GM19351 (cell line): ENCODE measurements at regions not wholly inside any gene's neighbourhood (a gene's known extent, or its start where the extent isn't known, plus 50 kb on each side); places are given as distances from the start of the nearest gene placed in this dataset.

Source experiments
- ATAC-seq: cut with Tn5 transposase; IDR thresholded peaks from one replicate; pipeline ENCODE4 v1.9.1; 2021; ENCODE audit warnings: mild to moderate bottlenecking, moderate library complexity; ENCODE audit not compliant: unreplicated experiment

DNA sequence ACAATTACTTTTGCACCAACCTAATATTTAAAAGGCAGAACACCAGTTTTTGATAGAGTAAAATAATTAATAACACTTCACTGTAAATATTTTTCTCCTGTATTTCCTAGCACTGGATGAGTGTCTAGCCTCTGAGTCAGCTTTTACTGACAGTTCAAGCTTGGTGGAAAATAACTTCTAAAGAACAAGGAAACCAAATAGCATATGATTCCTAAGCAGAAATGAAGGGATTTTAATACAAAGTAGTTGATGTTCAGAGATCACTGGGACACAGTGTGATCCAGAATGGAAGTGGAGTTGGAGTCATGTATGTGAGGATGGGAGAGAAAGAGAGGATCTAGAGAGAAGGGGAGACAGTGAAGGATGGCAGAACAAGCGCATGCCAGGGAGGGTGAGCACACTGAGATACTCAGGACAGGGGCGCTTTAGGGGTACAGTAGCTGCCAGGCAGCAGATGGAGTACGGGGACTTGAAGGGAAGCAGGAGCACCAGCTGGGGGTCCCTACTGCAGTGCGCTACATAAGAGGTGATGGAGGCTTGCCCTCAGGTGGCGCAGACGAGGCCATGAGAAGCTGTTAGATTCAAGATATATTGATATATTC is 117.9 kb upstream of the KLF6 start:
- ATAC-seq, result peak; percentile 8

DNA sequence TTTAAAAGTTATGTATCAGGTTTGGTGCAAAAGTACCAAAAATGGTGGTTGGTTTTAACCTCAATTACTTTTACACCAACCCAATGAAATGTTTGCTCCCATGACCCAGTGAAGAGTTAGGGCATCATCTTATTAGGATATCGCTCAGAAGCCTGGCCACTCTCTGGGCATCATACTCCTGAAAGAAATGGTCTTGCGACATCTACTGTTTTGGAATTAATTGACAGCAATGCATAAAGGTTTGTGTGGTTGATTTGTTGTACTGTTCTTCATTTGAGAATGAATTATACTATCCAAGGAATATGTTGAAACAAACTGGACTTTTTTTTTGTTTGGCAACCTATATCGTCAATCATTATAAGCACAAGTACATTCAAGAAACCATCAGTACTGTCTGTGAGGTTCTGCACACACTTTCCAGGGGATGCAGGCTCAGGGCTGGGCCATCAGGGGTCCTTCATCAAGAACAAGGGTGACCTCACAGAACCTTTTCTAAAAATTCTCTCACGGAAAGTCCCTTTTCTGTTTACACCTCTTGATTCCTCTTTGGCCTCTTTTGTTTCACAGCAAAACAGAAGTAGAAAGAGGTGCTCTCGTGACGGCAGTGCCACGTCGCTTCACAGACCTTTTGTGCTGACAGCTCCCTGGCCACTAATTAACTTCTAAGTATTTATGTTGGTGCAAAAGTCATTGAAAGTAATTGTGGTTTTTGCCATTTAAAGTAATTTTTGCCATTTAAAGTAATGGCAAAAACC is 117.2 kb upstream of the KLF6 start:
- peak; percentile 94 for ATAC-seq

DNA sequence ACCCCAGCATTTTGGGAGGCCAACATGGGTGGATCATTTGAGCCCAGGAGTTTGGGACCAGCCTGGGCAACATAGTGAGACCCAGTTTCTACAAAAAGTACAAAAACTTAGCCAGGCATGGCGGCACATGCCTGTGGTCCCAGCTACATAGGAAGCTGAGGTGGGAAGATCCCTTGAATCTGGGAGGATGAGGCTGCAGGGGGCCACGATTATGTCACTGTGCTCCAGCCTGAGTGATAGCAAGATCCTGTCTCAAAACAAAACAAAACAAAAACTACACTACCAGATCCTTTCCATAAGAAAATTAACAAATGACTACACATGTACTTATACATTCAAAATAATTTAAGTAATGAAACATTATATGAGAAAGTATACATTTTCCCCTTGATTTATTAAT is 116.4 kb upstream of the KLF6 start:
- ATAC-seq, result no peak

DNA sequence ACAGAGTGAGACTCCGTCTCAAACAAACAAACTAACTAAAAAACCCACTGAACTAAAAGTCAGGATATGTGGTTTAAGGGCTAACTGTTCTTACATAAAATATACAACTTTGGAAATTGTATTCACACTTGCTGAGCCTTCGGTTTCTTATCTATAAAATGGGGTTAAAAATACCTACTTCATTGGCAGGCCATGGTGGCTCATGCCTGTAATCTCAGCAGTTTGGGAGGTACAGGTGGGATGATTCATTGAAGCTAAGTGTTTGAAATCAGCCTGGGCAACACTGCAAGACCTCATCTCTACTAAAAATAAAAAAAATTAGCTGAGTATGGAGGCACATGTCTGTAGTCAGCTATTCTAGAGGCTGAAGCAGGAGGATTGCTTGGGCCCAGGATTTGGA is 115.4 kb upstream of the KLF6 start:
- ATAC-seq, result no peak

DNA sequence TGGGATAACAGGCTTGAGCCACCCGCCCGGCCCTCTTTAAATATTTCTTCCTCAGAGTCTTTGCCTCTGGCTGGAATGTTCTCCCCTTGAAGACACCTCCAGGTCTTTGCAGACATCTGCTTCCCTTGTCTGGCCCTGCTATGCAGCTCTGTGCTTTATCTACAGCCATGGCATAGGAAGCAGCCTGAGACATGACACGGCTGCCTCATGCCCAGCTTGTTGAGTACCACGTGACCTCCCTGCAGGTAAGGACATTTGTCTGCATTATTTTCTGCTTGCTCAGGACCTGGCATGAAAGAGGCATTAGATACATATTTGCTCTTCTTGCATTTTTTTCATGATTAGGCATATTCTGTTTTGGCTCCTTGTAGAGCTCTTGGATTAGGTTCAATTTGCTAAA is 113.8 kb upstream of the KLF6 start:
- ATAC-seq, result no peak

DNA sequence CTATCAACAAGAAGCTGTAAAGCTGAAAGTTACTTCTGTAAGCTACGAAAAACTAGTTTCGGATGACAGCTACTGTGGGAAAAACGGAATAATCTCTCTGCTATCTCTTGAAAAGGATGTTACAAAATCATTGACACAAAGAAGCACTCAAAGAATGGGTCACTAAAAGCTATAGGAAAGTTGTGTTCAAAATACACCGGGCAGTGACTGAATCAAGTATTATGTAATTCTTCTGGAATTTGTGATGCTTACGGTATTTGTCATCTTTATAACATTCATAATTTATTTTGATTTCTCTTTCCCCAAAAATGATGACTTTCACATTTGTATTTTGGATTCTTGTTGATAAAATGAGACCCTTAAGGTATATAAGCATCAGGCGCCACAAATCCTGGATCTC is 112.1 kb upstream of the KLF6 start:
- no peak for ATAC-seq

DNA sequence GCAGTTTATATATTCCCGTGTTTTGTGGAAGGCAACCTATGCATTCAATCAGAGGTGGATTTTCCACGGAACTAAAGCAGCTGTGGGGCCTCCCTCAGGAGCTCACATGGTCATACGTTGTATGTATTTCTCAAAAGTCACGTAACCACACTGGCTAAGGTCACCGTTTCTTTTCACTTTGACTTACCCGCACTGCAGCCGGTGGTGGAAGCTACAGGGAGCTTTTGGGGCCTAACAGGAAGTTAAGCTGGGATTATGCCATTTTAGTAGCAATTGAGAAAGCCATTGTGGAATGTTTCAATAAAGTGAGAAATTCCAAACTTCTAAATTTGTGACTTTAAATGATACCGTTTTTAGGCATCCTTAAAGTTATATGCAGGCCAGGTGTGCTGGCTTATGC is 111.2 kb upstream of the KLF6 start:
- ATAC-seq, result no peak

DNA sequence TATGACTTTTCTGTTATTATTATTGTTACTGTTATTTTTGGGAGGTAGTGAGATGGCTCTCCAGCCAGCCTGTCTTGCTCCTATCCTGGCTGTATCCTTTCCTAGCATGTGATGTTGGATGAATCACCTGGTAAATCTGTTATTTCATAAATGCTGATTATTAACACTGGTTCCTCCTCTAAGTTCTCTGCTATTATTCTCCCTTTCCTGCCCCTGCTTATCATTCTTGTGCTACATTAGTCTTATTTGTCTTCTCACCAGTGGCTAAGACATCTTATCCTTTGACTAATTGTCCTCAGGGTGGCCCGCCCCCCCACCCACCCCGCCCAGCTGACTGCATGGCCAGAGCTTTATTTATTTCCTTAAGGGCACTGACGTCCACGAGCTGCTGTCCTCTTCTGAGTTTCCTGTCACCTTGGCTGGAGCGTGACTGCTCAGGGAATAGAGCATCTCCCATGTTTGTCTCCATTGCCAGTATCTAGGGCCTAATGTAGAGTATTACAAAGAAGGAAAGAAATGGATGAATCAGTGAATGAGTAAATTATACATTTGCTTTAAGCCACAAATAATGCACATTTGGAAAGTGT is 110.1 kb upstream of the KLF6 start:
- ATAC-seq, result no peak

DNA sequence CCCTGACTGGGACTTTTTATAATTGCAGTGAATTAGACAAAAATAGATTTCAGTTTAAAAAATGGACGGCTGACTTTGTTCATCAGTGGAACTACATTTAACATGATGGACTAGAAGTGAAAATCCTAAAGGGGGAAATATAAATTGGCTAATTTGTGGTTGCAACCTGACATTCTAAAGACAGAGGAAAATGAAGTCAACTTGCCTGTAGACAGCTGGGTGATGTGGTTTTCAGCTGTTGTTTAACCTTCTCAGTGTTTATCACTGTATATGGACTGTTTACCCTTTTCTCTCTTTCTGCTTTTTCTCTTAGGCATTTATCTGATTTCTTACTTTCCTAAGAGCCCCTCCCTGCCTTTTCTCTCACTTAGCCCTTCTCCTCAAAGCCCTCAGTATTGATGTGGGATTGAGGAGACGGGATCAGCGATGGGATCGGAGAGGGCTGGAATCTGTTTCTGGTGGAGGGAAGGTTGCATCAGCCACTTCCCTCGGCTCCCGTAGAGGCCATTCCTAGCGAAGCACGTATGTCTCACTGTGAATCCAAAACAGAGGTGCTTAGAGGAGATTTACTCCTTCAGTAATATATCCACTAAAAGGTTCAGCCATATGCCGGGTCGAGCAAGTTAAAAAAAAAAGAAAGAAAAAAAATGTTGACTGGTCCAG is 109.0 kb upstream of the KLF6 start:
- no peak for ATAC-seq

DNA sequence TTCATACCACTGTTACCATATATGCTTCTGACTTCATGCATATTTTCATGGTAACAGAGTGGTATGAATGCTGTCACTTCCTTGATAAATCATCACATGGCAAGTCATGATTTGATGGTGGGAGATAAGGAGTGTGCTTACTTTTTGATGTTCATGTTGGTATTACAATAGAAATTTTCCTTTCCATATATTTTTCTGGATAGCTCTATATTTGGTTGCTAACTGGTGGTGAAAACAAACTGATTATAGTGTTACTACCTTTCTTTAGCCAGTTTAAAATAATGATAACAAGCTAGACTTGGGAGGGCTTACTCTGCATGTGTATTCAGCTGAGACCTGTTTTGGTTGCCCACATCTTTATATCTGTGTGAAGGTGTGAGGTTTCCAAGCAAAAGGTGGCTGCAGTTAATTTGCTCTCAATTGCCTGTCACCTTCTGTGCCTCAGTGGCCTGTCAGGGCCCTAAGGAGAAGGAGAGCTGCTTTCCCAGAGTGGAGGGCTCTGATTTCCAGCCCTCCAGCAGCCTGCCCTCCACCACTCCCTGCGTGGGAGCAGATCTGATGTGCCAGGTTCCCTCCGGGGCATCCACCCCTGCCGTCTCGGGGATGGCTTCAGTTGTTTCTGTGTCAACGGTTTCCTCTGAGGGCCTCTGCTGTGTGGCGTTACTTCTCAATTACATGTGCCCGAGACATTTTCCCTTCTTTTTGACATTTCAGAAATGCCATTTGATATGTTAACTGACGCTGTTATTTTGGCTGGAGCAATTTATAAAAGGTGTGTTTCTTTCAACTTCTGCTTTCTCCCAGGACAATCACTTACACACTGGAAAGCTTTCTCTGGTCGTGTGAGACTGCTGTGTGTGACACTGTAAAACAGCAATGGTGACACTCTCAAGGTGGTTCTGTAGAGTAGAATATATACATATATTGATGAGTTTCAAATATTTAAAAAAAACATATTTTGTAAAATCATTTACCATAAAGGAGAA is 107.7 kb upstream of the KLF6 start:
- no peak for ATAC-seq

DNA sequence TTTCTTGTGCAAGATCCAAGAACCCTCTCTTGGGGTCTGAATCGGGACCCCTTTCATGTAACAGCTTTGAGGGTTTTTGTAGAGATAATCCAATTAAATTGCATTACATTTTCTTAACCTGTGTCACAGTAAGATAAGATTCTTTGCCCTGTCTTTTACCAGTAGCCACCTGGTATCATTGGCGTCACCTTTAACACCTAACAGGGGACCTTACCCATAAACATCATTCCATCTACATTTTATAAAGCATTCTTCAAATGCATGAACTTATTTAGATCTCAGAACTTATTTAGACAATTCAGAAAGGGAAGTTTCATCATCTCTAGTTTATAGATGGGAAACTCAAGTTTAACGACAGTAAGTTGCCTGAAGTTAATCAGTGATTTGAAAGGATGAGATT is 106.4 kb upstream of the KLF6 start:
- ATAC-seq, result no peak

DNA sequence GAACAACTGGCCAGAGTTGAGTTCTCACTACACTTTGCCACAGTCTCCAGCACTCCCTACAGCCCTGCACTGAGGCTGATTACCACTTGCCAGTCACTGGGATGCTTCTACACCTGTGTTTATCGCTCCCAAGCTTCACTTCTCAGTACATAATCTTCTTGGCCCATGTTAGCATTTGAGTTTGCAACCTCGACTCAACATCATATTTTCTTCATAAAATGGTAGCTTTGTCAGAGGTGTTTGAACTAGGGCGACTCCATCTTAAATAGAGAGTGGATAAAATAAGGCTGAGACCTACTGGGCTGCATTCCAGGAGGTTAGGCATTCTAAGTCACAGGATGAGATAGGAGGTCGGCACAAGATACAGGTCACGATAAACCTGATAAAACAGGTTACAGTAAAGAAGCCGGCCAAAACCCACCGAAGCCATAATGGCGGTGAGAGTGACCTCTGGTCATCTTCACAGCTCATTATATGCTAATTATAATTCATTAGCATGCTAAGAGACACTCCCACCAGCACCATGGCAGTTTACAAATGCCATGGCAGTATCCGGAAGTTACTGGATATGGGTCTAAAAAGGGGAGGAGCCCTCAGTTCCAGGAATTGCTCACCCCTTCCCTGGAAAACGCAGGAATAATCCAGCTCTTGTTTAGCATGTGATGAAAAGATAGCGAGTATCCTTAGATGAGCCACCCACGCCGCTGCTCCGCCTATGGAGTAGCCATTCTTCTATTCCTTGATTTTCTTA is 105.8 kb upstream of the KLF6 start:
- ATAC-seq, result no peak

DNA sequence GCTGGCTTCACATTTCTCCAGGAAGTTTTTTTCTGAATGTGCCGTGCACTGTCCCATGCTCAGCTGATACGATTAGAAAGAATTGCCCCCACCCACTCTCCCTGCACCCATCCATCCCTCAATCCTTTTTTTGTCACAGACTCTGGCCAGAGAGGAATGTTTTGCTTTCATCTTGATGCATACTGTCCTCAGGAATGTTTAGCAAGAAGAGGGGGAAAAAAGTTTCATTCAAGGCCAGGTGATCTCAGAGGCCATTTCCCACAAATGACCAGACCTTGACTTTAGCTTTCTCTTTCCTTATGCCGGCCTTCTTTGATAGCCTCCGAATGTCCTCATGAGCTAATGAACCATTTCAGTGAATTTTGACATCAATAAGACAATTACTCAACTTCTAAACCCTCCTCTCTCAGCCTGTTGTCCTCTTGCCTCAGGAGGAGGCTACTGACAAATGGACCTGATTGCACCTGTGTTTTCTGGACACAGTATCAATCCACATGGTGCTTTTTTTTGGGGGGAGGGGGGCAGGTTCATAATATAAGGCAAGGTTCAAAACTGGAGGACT is 105.0 kb upstream of the KLF6 start:
- ATAC-seq, result no peak

DNA sequence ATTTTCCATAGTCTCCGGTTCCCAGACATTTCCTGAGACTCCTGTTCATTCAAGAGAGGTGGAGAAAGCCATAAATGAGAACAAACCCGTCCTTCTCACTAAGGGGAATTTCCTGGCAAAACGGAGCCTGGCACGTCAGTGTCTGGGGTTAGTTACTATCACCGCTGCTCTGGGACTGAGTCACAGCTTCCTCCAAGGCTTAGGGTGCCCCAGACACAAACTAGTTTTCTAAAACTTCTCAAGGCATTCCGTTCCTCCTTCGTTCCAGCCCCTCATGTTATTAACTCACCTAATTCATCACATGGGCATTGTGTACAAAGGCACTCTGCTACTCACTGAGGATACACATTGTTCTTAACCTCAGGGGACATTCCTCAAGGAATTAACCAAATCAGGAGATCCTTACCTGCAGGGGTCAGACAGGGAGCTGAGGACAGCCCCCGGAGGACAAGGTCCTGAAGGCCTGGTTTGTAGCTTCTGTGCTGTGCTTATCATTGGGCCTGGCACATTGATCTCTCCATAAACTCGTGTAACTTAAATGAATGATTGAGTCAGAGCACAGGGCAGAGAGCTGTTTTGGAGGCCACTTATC is 103.0 kb upstream of the KLF6 start:
- ATAC-seq, result peak; percentile 85

DNA sequence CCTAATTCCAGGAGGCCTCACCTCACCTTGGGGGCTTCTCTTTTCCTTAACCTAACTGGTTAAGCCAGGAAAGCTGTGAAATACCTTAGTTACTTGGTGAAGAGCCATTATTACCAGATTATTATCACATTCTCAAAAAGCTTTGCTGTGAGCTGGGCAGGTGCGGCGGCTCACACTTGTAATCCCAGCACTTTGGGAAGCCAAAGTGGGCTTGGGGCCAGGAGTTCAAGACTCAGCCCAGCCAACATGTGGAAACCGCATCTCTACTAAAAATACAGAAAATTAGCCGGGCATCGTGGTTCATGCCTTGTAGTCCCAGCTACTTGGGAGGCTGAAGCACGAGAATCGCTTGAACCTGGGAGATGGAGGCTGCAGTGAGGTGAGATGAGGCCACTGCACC is 102.4 kb upstream of the KLF6 start:
- ATAC-seq, result no peak

DNA sequence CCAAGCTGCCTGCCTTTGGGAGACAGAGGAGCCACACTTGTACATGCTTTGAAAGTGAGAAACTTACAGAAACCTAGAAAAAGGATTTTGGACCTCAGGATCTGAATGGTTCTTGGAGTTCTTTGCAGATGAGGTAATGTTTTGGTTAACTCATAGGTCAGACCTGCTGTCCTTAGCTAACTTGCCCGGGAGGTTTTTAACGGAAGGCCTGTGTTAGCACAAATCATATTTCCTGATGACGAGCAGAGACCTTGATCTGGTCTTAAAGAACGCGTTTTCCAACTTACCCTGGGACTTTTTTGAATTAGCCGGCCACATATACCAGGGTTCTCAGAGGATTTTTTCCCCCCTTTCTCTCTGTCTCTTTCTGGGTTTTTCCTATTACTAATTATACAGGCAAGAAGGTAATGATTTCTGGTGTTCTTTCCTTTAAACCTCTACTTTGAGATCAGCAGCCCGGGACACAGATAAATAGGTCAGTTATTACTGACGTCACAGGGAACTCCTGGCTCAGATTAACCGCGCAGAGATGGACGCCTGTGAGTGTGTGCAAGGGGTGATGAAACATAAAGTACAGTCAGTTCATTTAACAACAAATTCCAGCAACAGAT is 101.7 kb upstream of the KLF6 start:
- ATAC-seq, result no peak

DNA sequence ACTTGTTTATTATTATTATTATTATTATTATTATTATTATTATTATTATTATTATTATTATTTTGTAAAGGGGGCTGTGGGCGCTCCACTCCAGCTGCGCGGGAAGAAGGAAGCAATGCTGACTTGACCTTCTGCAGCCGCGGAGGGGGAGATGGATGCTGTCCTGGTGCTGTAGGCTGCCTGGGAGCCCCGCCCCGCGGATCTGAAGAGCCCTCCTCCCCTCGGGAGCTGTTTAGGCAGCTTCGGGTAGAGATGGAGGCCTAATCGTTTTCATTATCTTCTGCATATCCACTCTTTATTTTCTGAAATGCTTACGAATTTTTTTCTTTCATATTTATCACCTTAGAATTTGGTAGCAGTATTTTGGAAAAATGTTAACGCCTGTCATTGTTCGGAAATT is 101.2 kb upstream of the KLF6 start:
- ATAC-seq, result no peak

DNA sequence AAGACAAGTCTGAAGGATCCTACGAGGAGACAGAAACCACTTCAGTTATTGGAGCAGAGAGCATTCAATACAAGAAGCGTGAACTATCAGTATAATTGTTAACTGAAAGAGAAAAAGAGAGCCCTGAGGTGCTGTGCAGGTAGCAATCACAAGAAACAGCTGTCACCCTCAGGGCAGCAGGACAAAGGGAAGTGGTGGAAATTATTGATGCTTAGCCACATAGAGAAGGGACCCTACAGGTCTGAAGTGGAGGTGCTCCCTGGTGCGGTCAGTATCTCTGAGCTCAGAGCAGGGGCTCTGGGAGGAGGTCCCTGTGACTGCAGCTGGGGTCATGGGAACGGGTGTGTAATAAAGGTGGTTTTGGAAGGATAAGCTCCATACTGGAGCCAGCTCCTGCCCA is 97.8 kb upstream of the KLF6 start:
- ATAC-seq, result no peak

DNA sequence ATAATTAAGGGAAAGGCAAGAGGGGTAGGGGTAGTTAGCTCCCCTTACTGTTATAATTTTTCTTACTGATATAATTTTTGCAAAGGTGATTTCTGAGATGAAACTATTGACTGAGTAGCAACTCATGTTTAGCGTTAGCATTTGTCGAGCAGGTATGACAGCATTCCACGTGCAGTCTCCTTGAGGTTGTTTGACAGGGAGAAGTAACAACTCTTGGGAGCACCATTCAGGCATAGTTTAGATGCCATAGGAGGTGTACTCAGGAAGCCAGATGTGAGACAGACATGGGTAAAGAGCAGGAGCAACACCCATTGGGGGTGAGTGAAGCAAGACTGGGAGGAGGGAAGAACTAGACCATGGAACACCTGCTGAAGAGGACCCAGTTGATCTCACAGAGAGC is 96.6 kb upstream of the KLF6 start:
- ATAC-seq, result no peak
